HG02642 (cell line): ENCODE measurements at regions not wholly inside any gene's neighbourhood (a gene's known extent, or its start where the extent isn't known, plus 50 kb on each side); places are given as distances from the start of the nearest gene placed in this dataset.
"Not testable (repeated sequence)": the region's sequence is repeated elsewhere in the genome, so short reads cannot be mapped to it uniquely, and the experiment has no call there.

Source experiments
- ATAC-seq: cut with Tn5 transposase; IDR thresholded peaks from one replicate; pipeline ENCODE4 v1.9.1; 2021; ENCODE audit warnings: mild to moderate bottlenecking; ENCODE audit not compliant: unreplicated experiment, poor library complexity

DNA sequence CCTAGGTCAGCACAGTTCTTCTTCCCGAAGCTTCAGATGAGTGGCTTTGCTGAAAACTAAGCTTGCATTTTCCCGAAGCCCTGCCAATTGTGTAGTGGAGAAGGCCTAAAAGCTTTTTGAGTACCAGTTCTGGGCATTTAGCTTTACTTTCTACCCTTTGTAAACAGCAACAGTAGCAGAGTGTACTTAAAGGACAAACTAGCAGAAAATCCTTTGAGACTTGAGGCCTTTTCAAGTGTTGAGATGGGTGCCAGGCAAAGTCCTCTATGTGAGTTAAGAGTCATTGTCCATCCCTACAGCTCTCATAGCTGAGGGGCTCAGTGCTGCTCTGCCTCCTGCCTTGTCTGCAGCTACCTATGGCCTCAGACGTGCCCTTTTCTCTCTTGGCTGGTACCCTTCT lies 368.2 kb downstream of the CCSER2 start:
- ATAC-seq: no peak

DNA sequence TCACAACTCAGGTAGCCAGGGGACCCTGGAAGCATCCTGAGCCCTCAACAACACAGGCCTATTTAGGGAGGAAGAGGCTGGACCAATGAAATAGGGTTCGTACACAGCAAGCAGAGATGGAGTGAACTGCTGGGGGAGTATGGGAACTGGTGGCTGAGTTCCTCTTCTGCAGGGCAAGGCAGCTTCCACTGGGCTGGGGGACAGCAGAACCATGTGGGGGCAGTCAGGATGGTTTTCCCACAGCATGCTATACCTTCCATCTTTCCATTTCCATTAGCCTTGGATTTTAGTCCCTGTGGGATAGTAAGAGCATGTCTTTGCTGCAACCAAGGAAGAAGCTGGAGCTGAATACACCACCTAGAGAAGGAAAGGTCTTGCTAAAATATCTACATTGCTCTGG lies 370.6 kb downstream of the CCSER2 start:
- ATAC-seq: no peak

DNA sequence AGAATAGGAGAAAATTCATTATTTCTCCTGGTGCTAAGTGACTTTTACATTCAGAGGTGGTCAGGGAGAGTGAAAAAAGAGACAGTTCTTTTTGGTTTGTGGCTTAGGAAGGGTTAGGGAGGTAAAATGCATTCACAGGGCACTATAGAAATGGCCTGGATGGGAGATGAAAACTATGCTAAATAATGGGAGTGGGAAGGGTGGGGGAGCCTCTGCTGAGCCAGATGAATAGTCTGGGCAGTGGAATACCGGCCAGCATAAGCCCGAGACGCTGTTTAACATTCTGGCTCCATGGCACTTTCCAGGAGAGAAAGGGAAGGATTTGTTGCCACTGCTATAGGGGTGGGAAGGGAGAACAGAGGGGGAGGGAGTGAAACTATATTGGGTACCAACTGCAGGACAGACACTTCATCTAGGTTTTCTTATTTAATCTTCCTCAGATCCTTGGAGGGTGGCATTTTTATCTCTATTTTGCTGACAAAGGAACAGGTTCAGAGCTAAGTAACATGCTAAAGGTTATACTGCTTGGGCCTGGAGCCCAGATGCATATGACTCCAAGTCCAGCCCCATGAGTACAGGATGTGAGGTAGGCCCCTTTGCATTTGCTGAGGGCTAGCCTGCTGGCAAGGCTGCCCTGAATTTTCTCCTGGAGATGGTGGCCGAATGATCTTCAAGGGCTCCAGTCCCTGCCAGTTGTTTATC lies 372.4 kb downstream of the CCSER2 start:
- no peak for ATAC-seq

DNA sequence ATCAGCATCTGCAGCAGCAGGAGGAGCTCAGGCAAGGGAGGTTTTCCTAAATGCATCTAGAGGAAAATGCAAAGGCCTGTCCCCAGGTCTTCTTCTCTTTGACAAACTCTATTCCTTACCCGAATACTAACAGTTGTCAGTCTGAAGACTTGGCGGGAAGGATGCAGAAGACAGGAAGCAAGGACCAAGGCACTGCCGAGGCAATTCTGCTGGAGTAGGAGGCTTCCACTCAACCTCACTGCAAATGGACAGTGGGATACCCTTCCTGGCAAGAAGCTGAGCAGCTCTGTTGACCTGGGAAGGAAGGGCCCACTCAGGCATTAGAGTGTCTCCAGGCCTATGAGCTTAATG lies 373.0 kb downstream of the CCSER2 start:
- no peak for ATAC-seq

DNA sequence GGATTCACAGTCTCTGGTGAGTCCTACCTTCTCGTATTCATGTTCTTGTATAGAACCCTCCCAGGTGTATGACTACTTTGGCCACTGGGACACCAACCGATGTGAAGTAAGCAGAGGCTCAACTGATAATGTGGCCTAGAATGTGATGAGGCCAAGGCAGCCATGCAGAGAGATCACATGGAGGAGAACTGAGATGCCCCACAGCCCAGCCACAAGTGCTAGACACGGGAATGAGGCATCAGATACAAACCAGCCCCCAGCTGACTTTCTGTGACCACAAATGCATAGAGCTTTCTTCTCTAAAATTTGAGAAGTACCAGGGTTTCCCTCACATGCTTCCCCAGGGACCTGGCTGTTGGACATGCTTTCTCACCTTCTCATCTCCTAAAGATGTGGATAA lies 375.7 kb downstream of the CCSER2 start:
- ATAC-seq: no peak

DNA sequence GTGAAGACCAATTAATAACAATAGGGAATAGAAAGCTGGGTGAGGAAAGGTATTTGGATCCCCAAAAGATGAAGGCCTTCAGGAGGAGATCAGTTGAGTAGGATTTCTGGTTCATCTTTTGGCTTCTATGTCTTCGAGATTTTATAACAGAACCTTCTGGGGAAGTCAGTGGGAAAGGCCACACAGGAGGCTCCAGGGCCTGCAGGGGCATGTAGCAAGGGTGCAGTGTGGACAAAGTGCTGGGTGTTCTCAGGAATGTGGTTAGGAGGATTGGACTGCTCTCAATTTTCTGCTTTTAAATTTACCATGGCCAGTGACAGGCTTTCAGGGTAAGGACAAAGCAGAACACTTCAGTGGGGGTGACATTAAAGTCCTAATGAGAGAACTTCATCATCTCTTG lies 378.0 kb downstream of the CCSER2 start:
- ATAC-seq: no peak

DNA sequence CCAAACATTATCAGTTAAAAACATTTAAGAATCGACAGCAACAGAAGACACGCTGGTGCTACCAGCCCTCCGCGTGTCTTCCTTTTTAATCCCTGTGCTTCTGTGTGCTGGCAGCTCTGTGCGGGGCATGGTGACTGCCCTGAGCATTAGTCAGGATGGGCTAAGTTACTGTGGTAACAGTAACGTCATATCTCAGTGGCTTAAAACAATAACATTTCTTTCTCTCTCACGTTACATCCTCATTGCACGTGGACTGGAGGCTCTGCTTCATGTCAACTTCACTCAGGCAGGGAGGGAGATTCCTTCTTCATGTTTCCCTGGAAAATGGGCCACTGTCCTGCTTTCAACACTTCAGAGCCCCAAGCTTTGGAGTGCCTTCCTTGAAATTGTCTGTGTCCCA lies 378.5 kb downstream of the CCSER2 start:
- no peak for ATAC-seq

DNA sequence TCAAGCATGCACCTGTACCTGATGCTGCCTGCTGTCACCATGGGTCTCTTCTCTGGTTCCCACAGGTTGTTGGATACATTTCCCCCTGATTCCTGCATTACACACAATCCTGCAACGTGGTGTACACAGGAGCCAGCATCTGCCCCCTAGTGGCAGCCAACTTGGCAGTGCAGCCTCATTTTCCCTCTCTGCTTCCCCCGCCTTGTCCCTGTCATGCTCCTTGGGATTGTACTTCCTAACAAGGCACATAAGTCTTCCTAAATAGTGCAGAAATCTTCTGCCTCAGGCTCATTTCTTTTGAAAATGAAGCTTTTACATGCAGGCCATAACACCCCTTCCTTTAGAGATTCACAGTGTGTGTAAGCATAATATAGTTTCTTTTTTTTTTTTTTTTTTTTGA lies 387.5 kb downstream of the CCSER2 start:
- ATAC-seq: peak; percentile 84

DNA sequence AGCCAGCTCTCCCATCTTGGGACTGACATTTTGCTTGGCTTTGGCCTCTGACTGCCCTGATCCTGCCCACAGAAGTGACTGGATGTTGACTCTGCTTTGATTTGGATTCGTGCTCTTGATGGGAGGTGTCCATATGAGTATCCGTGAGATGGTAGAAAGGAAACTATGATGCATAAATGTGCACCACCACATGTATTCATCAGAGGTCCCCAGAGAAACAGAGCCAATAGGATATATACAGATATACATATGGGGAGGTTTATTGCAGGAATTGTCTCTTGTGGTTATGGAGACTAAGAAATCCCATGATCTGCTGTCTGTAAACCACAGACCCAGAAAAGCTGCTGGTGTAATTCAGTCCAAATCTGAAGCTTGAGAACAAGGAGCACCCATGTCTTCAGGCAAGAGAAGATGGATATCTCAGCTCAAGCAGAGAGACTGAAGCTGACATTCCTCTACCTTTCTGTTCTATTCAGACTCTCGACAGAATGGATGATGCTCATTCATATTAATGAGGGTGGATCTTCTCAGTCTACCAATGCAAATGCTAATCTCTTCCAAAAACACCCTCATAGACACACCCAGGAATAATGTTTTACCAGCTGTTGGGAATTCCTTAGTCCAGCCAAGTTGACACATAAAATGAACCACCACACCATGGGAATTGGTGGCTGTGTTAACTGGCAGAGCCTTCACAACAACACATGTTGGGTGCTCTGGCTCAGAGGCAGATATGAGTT lies 390.7 kb downstream of the CCSER2 start:
- ATAC-seq: no peak

DNA sequence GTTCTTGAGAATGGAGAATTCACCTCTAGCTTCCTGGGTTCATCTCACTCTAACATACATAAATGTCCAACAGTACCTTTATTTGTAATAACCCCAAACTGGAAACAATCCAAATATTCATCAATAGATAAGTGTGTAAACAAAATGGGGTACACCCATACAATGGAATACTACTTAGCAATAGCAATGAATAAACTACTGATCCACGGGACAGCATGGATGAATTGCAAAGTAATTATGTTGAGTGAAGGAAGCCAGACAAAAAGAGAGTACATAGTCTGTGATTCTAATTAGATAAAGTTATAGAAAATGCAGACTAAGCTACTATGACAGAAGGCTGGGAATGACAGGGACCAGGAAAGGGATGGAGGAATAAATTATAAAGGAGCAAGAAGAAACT lies 391.3 kb downstream of the CCSER2 start:
- ATAC-seq: no peak

DNA sequence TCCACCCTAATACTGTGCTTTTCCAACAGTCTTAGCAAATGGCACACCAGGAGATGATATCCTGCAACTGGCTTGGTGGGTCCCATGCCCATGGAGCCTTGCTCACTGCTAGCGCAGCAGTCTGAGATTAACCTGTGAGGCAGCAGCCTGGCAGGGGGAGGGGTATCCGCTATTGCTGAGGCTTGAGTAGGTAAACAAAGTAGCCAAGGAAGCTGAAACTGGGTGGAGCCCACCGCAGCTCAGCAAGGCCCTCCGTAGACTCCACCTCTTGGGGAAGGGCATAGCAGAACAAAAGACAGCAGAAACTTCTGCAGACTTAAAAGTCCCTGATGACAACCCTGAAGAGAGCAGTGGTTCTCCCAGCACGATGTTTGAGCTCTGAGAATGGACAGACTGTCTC lies 399.0 kb downstream of the CCSER2 start:
- ATAC-seq: no peak

DNA sequence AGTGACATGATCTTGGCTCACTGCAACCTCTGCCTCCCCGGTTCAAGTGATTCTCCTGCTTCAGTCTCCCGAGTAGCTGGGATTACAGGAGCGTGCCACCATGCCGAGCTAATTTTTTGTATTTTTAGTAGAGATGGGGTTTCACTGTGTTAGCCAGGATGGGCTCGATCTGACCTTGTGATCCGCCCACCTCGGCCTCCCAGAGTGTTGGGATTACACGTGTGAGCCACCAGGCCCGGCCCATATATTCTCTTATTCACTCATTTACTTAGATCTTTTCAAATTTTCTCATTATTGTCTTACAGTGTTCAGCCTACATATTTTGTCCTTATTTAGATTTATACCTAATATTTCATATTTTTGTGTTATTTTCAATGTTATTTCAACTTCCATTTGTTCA lies 410.7 kb downstream of the CCSER2 start:
- ATAC-seq: not testable (repeated sequence)

DNA sequence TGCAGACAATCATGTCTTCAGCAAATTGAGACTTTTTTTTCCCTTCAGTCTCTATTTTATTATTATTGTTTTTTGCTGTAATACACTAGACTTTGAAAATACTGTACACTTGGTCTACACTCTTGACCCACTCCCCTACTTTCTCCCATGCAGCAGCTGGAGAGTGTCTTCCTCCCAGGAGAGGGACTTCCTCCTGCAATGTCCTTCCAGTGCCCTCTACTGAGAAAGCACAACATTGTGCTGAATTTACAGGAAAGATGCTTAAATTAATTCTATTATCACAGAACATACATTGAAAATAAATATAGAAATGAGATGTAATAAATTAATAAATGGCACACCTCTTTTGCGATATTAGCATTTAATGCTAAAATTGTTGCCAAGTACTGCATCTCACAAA lies 411.3 kb downstream of the CCSER2 start:
- no peak for ATAC-seq

DNA sequence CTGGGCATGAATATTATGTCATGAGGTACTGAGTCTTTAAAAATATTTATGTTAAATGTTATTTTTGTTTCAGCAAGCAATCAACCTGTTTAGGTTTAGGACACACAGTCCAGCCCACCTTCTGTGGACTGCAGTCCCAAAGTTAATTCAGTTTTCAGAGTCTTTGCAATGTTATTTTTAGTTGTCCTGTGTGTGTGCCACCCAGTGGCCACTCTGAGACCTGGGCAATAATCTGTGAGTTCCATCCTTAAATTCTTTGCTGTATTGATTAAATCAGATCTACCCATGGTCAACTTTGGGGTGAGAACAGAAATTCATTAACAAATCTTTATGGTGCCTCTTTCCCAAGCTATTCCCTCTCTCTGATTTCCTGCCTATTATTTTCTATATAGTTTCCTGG lies 415.1 kb downstream of the CCSER2 start:
- no peak for ATAC-seq

DNA sequence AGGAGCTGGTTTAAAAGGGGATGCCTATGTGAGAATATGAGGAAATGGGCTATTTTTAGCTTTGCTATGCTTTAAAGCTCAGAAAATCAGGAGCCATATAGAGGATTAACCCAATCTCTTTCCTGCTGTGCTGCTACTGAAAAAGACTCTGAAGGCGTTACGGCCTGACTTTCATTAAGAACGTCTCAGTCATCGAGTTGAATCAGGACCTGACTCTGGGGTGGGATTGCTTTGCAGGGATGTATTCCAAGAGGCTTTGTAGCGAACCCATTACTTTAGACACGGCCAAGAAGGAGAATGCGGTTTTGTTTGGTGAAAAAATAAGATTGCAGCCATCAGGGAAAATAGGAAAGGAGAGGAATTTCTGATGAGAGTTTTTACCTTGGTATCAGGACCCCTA lies 426.9 kb downstream of the CCSER2 start:
- ATAC-seq: no peak

DNA sequence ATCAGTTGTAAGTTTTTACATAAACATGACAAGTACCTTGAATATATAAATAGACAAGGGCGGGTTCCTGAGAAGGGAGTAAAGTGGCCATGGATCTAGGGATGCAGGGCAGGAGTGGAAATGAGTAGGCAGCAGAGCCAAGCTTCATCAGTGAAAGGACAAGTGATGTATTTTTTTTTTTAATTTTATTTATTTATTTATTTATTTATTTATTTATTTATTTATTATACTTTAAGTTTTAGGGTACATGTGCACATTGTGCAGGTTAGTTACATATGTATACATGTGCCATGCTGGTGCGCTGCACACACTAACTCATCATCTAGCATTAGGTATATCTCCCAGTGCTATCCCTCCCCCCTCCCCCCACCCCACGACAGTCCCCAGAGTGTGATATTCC lies 428.3 kb downstream of the CCSER2 start:
- ATAC-seq: not testable (repeated sequence)

DNA sequence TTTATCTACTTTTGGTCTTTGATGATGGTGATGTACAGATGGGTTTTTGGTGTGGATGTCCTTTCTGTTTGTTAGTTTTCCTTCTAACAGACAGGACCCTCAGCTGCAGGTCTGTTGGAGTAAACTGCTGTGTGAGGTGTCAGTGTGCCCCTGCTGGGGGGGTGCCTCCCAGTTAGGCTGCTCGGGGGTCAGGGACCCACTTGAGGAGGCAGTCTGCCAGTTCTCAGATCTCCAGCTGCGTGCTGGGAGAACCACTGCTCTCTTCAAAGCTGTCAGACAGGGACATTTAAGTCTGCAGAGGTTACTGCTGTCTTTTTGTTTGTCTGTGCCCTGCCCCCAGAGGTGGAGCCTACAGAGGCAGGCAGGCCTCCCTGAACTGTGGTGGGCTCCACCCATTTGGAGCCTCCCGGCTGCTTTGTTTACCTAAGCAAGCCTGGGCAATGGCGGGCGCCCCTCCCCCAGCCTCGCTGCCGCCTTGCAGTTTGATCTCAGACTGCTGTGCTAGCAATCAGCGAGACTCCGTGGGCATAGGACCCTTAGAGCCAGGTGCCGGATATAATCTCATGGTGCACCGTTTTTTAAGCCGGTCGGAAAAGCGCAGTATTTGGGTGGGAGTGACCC lies 433.7 kb downstream of the CCSER2 start:
- not testable (repeated sequence) for ATAC-seq

DNA sequence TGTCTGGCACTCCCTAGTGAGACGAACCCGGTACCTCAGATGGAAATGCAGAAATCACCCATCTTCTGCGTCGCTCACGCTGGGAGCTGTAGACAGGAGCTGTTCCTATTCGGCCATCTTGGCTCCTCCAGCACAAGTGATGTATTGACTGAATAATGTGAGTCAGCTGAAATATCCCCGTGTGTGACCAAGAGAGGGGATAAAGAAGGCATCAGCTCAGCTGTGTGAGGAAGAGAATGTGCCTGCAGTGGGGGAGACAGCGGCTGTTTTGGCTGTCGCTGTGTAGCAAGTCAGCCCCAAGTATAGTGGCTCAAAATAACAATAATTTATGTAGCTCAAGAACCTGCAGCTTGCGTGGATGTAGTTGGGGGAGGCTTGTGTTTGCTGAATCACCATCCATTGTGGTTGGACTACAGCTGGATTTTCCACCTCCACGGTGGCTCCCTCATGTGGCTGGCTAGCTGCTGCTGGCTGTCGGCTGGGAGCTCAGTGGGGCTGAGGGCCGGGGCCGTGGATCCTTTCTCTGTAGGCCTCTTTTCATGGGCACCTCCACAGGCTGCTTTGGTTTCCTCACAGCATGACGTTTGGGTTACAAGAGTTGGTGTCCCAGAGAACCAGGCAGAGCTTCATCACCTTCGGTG lies 434.5 kb downstream of the CCSER2 start:
- ATAC-seq: no peak

DNA sequence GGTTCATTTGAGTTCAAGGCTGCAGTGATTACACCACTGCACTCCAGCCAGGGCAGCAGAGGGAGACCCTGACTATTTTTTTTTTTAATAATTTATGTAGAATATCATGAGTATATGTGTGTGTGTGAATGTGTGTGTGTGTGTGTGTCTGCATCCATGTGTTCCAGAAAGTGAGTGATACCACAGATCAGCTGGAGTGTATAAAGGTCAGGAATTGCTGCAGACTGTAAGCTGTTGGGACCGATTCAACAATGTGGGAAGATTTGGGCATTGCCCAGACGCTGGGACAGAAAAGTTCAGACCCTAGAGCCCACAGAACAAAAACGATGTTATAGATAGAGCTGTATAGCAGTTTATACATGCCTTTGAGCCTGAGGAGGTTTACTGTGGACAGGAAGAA lies 435.6 kb downstream of the CCSER2 start:
- no peak for ATAC-seq

DNA sequence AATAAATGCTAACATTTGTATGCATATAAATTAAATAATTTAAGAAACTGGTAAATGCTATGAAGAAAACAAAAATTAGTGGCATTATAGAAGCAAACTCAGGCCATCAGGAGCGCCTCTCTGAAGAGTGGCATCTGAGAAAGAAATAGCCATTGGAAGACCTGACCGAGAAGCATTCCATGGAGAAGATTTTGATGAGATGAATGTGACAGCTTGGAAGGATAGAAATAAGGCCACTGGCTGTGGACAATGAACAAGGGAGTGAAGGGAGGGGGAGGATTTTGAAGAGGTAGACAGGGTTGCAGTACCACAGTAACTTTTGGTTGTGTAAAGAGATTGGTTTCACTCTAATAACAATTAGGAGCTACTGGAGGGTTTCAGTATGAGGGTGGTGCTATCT lies 436.7 kb downstream of the CCSER2 start:
- no peak for ATAC-seq

DNA sequence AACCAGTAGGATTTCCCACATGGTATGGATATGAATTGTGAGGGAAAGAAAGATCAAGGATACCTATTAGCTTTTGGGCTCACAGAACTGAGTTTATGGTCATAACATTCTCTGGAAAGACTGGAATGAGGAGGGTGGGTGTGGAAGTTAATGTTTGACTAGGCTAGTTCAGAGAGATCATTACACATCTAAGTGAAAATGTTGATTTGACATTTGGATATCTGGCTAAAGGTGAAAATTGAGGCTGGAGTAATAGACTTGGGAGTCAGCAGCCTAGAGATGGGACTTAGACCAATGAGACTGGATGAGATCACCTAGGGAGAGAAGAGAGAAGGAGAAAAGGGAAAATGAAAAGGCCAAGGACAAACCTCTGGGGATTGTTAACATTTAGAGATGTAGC lies 437.3 kb downstream of the CCSER2 start:
- ATAC-seq: no peak
